NCI-H526 (cell line): ENCODE measurements at regions not wholly inside any gene's neighbourhood (a gene's known extent, or its start where the extent isn't known, plus 50 kb on each side); places are given as distances from the start of the nearest gene placed in this dataset.
"Not testable (repeated sequence)": the region's sequence is repeated elsewhere in the genome, so short reads cannot be mapped to it uniquely, and the experiment has no call there.

ENCODE experiments used
- DNase-seq, 2 experiments: peaks; one replicate each; lab custom pipeline; 2025; lab: John Stamatoyannopoulos, UW

DNA sequence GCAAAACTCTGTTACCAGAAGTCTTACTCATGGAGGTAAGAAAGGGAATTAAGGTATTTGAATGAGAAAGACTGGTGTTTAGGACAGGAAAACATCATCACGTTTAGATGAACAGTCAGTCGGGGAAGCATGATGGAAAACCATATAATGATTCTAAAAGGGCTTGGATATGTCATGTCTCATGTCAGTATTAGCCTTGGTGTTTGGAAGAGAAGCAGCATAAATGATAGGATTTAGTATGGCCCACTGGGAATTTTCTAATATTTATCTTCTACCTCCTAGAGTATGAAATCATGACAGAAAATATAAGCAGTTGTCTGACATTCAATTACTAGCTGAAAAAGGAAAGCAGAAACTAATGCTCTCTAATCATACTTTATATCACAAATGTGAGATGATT, 1643.6 kb upstream of the CELF4 start:
- DNase-seq, result no peak

DNA sequence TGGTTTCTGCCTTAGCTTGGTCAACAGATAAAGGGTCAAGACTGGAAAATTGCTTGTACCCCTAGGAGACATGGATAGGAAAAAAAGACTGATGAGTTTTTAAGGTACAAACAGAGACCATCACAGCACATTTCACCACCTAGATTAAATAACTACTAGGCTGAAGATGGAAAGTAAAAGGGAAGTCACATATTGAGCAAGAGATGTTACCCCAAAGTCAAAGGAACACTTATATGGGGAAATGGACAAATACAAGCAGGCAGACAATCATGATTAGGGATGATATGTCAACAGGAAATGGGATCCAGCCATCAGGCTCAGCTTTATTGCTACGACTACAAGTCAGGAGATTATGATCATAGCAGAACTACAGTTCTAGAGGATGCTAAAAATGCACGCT, 1643.1 kb upstream of the CELF4 start:
- DNase-seq, result no peak

DNA sequence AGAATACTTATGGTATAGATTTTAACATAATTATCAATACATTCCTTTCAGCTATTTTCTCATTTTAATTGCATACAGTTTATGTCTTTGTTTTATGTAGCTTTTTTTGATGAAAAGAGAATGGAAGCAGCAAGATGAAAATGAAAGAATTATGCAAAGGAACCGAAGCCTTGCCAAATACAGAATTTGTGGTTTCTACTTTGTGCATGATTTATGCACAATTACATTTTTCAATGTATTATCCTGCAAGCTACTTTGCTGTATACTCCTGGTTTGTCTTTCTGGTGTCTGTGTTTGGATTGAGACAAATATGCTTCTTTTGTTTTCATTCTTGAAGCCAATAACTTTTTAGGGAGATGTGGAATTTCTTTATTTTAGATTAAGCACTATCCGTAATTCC, 1642.6 kb upstream of the CELF4 start:
- DNase-seq, result no peak

DNA sequence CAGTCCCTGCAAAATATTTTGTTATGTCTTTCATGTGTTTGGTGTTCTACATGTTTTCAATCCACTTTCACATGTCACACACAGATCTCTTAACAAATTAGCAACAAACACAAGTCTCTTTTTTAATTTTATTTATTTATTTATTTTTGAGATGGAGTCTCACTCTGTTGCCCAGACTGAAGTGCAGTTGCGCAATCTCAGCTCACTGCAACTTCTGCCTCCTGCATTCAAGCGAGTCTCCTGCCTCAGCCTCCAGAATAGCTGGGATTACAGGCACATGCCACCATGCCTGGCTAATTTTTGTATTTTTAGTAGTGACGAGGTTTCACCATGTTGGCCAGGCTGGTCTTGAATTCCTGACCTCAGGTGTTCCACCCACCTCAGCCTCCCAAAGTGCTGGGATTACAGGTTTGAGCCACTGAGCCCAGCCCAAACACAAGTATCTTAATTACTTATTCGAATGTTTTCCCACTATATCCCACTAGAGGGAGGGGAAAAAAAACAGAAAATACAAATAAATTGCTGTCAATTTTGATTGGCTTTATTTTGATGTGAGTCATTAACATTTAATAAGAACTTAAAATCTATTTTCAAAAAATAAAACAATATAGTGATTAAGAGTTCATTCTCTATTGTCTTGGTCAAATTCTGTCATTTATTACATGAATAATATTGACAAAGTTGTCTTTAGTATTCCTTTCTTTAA, 1641.0 kb upstream of the CELF4 start:
- not testable (repeated sequence) for DNase-seq

DNA sequence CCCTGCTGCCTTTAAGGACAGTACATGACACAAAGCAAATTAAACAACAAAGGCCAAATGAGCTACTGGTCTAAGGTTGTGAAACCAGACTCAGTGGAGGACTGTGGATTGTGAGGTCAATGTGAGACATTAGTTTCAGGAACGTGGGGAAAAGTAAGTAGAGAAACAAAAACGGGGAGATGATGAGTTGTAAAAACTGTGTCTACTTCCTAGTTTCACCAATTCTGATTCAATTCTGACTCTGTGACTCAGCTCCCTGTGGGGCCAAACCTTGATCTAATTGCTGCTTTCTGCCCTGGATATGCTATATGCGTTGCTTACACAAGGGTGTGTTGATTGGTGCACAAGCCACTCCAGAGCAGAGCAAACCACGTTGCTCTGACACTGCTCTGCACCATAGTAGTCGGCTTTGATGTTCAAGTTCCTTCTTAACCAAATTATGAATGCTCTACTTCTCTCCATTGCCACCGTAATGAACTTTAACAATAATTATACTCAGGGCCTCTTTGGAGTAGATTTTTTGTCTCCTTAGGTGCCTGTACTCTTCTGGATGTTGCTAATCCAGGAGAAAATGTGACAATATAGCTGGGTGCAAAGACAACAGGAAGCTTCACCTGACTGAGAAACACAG, 1640.1 kb upstream of the CELF4 start:
- DNase-seq, result no peak

DNA sequence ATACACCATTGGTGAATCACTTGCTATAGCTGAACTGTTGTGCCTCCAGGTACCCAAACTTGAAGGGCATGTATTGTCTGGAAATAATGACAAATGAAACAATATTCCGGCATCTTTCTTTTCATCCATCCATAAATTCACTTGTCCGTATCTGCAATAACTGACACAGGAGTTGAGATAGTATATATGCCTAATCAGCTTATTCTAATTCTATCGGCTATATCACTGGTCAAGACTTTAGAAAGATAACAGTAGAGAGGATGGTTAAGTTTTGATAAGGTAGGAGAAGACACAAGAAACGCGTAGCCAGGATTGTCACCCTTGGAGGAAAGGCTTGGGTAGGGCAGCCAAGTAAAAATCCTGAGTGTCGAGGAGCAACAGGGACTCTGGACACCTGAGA, 1634.6 kb upstream of the CELF4 start:
- no peak for DNase-seq

DNA sequence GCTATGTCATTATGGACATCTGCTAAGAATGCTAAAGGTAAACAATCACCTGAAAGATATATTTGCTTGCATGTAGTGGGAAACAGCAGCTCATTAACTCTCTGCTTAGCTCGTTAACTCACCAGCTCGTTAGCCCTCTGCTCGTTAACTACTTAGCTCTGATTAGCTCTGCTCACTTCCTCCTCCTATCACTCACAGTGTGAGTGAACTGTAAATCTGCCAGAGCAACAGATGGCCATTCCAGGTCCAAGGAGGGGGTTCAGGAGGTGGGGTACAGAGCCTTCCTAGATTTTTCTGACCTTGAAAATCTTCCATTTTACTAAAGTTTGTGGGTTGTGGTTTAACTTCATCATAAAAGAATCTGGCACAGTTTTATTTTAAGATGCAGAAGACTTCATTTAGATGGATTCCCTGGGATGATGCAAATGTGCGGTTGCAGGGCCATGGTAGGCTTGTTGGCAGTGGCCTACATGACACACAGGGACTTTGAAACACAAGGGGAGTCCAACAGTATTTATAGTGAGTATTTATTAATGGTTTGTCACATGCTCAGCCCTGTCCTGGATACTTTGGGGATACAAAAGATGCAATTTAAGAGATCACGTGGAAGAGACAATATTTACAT, 1633.7 kb upstream of the CELF4 start:
- no peak for DNase-seq

DNA sequence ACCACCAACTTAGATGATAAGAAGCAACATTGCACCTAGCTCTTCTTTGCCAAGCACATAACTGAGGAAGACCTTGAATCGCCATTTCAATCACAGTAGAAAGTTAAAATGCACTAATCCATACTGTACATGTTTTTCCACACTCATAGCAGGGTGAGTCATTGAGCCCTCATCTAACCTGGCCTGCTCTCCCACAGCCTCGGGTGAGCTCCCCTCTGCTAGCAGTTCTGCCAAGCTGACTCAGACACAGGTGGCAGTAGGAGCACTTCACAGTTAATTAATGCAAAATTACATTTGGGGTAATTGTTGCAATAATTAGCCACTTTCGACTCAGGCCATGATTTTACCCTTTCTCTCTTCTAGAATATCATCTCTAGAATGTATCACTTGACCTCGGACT, 1632.8 kb upstream of the CELF4 start:
- no peak for DNase-seq

DNA sequence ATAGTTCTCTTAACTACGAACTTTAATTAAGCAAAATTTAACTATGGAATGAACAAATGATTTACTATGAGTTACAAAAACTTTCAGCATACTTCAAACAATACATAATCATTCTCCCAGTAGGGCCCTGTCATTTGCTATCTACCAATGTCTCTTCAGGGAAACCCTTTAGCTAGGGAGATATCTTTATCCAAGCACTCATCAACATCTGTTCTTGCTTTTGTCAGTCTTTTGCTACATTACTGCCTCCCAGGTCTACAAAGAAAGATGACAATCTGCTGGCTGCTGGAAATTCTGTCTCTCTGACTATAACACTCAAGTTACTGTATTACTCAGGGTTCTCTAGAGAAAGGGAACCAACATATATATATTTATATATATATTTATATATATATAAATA, 1626.3 kb upstream of the CELF4 start:
- DNase-seq, result no peak

DNA sequence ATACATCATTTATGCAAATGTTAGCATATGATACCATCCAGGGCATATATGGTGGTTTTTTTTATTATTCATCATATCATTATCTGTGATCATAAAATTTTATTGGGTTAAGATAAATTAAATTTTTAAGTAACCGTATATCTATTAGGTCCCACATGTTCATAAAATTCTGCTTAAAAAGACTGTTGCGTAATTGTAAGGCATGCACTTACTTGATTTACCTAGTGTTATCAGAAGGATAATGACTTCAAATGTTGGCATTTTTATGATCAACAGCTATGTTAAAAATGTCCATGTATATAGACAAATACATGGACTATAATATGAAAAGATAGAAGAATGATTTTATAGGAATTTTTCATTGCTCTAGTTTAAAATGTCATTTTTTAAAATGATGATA, 1625.5 kb upstream of the CELF4 start:
- no peak for DNase-seq

DNA sequence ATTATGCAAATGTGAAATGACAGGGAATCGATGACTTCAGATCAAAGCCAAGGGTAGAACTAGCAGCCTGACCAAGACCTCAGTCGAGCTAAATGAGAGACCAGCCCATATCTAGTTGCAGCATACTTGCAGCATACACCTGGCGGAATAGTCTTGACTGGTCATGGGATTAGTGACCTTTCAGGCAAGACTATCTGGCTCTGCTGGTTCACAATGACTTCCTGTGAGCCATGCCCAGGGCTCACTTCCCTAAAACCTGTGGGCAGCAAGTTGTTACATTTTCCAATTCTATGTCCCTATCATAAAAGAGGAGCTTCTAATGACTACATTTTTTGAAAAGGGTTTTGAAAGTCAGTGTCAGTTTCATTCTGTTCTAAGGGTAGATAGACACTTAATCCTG, 1624.9 kb upstream of the CELF4 start:
- DNase-seq, result no peak

DNA sequence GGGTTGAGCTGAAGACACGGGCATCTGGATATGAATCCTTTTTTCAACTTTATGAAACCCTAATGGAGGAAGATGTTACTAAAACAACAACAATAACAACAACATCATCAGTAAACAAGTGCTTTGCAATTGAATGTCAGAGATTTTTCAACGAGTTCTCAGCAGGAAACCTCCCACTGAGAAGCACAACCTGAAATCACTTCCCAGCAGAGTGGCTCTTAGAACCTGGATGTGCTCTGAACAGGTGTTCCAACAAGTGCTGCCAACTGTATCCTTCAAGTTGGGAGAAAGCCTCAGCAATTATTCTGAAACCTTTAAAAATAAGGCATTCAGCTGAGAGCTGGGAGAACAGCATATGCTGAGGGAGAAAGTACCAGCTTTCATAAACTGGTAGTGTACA, 1622.7 kb upstream of the CELF4 start:
- no peak for DNase-seq

DNA sequence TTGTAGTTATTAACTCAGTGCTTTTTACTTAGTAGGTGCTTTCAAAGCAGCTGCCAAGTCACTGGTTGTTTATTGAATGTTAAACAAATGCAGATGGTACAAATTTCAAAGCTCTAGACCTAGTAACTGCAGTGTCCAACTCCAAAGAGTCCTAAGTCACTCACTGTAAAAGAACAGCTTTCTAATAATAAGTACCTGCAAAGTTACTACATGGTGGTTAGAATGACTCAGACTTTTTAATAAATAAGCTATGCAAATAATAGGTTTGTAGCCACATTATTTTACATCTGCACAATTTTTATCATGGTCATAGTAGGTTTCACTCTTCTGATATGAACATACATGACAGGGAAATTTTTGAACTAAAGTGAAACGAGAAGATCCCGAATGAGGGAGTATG, 1620.4 kb upstream of the CELF4 start:
- DNase-seq, result no peak

DNA sequence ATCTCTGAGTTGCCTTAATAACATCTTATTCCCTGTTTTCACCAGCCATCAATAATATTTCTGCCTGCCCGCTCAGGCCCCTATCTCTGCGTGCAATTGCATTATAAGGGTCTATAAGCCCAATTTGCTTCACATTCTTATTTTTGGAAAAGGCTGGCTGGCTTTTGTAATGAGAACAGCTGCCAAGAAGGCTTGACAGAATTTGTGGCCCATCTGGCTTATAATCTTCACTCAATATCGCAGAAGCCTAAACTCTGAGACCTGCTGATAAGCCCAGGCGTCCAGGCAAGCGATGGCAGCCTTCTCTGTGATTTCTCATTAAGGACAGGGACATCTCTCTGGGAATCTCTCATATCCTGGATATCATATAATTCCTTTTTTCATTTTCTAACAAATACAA, 1618.6 kb upstream of the CELF4 start:
- no peak for DNase-seq

DNA sequence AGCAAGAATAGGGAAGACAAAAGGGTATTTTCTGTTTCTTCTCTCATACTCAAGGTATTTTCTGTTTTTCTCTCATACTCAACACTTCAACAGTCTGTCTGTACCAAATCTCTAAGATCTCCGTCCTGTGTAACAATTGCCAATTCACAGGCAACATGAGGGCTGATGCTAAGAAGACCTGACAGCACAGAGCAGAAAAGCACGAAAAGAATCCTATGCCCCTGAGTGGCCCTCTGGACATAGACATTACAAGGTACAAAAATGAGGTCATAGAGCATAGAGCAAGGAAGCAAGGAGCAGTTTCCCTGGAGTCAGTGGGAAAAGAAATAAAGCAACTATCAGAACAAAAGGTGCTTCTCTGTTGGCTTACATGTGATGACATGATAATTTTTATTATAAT, 1612.6 kb upstream of the CELF4 start:
- DNase-seq, result no peak

DNA sequence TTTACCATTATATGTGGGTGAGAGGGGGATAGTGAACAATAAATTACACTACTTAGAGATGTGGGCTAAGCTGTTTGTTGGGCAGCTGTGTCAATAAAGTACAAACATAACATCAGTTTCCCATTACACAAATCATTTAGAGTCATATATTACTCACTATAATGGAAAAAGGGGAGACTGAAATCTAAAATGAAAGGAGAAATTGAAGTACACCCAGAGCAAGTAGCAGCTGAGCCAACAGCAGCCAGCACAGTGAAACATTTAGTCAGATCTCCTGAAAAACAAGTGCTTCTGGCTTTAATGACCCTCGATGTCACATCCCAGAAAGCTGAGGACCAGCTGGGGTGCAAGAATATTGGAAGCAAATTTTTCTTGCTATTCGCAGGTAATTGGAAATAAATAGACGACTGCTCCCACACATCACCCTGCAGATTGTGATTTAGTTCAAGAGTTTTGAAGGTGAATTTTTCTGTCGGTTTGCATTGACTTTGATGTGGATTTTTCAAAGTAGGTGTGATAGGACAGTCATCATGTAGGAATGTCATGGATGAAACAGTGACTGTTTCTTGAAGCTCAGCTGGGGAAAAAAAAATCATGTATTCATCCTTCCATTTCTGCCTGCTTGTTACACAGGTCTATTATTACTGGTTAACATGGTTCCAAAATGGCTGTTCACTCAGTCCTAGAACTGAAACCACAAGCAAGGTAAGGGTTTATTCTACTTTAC, 1607.3 kb upstream of the CELF4 start:
- DNase-seq, result no peak

DNA sequence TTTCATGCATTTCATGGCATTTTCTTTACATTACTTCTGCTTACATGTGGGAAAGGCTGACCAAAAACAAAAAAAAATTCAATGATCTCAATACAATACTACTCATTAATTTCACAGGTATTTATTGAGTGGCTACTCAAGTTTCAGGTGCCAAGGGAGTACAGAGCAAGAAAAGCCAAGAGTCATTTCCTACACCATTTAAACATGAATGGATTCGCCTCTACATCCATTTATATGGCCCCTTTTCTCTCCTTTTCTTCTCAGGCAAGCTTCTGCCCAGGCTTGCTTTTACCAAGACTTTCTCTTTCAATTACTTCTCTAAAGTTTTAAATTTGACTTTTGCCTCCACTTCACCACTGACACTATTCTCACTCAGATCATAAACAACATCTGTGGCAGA, 1603.1 kb upstream of the CELF4 start:
- no peak for DNase-seq

DNA sequence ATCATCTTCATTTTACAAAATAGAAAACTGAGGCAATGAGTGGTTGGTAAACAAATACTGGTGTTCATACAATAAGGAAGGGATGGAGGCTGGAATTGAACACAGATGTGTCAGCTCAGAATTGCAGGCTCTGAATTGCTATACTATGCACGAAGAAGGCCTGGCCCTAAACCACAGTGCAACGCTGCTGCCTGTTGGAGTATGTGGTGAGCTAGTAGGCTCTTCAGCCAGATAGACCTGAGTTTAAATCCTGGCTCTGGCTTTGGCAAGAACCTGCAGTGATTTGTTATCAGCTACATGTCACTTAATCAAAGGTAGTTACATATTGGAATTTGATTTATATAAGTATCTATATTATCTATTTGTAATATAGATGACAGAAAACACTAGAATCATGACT, 1602.4 kb upstream of the CELF4 start:
- DNase-seq, result no peak

DNA sequence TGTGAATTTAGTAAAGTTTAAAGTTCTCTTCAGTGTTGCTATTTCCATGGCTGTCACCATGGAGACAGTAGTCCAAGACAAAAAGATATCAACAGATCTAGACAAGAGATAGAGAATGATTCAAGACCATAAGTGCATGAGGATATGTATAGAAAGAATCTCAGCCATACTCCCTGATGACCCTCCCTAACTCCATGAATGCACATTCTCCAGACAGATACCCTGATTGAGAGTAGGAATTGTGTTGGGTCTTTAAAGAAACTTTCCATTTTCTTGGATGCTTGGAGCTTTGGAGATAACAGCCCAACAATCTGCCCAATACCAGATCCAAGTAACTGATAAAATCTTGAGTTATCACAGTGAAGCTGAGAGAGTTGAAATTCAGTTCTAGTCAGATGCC, 1601.2 kb upstream of the CELF4 start:
- DNase-seq, result no peak

DNA sequence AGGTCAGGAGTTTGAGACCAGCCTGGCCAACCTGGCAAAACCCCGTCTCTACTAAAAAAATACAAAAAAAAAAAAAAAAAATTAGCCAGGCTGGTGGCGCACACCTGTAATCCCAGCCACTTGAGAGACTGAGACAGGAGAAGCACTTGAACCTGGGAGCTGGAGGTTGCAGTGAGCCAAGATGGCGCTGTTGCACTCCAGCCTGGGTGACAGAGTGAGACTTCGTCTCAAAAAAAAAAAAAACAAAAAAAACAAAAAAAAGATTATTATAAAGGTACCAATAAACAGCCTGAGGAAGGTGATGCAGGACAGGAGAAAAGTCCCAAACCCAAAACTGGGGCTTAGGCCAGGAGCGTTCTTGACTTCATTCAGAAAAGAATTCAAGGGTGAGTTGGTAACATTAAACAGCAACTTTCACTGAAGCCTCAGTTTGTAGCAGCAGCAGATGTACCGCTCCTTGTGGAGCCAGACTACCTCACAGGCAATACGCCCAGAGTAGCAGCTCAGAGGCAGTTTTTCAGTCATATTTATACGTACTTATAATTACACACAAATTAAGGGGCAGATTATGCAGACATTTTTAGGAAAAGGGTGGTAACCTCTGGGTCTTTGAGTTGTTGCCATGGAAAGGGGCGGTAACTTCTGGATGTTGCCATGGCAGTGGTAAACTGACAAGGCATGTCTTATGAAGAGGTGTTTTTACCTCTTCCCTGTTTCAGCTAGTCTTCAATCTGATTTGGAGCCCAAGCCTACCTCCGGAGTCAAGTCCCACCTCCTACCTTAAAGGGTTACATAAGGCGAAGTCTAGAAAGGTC, 1596.6 kb upstream of the CELF4 start:
- DNase-seq, result no peak

DNA sequence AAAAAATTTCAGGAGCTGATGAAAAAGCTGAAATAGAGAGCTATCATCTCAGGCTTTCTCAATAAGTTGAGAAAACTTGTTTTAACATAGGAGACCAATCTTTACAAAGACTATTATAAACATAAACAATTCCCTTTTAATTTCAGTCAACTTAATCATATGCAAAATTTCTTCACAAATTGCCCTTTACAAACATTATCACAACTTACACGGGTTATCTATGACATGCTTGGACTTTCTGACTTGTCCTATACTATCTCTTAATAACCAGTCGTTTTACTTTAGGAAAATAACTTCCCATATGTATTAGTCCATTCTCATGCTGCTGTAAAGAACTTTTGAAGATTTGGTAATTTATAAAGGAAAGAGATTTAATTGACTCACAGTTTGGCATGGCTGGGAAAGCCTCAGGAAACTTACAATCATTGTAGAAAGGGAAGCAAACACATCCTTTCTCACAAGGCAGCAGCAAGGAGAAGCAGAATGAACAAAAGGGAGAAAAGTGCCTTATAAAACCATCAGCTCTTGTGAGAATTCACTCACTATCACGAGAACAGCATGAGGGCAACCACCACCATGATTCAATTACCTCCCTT, 1583.7 kb upstream of the CELF4 start:
- DNase-seq, result peak in 1 of 2 experiments; percentile 1

DNA sequence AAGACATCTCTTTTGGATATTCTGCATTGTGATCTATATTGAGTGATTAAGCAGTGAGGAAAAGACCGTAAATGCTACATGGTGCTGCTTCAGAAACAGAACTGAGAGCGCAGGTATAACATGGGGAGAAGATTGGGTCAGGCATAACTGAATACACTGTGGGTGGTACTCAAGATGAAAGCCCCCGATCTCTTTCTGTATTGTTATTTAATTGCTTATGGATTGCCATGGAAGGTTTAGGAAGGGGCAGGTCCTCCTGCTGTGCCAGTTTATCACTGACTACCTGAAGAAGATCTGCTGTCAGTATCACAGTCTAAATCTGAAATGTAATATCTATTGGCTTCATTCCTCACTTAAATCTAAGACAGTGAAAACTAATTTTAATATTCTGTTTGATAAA, 1568.7 kb upstream of the CELF4 start:
- DNase-seq, result no peak
